ENCODE measurements at regions not wholly inside any gene's neighbourhood (a gene's known extent, or its start where the extent isn't known, plus 50 kb on each side); places are given as distances from the start of the nearest gene placed in this dataset.

DNA sequence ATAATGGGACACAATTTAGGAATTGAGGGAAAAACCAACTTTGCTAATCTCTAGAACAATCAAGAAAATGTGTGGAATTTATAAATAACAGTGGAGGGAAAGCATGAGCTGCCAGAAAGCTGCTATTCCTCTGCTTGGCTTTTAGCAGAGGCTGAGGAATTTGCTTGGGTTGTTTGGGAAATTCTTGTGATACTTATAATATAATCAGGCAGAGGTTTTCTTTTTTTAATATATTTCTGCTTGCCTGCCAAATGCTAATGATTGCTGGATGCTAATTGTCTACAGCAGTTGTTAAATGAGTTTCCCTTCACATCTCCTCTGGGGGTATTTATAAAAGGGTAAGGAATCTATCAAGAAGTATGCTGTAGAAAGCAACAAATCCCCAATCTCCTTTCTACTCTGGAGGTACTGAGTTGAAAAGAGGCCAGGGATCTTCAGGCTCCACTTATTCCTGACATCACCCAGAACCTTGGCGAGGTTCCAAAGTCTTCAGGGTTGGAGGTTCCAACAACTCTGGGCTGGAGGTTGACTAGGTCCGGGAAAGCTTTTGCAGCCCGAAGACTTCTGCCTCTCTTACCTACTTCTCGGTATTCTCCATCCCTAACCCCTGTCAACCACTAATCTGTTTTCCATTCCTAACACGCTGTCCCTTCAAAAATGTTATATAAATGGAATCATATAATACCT lies 60.4 kb upstream of the TMED7 start:
- DNase-seq: peak; percentile 78

DNA sequence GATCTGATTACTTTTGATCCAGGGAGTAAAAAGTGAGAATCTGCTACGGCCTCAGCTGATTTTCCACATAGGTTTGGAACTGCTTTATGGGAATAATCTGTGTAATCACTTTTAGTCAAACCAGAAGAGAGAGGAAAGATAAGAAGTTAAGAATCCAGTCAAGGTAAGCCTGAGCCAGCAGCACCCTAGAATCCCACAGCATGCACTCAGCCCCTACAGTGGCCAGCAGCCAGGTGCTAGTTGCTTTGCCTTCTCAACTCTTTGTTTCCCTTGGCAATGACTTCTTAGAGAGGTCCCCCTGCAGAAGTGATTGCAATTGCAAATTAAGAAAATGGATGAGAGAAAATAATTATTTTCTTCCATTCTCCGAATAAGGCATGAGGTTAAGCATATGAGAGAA lies 59.7 kb upstream of the TMED7 start:
- no peak for DNase-seq

DNA sequence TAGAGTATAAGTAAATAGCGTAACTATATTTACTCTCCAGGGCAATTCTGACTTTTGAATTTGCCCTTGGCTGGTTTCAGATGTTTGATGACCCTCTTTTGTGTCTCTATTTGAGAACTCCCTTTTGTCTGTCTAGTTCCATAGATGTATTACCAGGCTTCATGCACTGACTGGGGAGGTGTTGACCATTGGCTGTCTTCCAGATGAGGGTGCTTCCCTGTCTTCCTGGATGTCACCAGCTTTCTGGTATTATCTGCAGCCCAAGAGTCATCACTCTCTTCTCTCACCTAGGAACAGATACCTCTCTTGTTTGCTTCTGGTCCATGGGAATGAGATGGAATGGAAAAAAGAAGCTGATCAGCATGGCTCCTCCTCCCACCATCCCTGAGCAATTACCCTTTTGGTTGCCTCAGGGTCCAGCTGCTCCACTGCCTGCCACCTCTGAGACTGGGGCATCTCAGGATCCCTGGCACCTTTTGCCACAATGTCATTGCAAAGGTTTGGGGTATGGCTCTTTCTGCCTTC lies 58.7 kb upstream of the TMED7 start:
- DNase-seq: no peak

DNA sequence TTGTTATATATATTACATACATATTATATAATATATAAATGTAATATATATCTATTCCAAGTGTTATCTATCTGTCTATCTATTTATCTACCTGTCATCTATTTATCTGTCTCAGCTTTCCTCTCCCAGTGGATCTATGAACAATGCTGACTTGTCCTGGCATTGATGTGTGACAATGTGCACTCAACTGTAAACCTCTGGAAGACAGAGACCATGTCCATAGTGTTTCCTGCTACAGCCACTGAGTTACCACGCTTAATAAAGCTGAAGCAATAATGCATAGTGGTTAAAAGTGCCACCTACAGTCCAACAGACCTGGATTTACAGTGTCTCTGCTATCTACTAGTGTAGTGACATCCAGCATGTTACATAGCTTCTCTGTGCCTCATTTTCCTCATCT lies 57.2 kb upstream of the TMED7 start:
- DNase-seq: no peak
